ENCODE measurements at regions not wholly inside any gene's neighbourhood (a gene's known extent, or its start where the extent isn't known, plus 50 kb on each side); places are given as distances from the start of the nearest gene placed in this dataset.
"Not testable (repeated sequence)": the region's sequence is repeated elsewhere in the genome, so short reads cannot be mapped to it uniquely, and the experiment has no call there.

GRCh38 chr6:56877922-56878321, 77.0 kb upstream of the BEND6 start:
- no peaks in the 10 kb centered on the region for H4K20me1 ChIP-seq (ENCODE audit: insufficient read depth, poor library complexity, severe bottlenecking)
- no peak overlapping the region for H3K4me2 ChIP-seq
- no peaks in the 10 kb centered on the region for H3K4me1 ChIP-seq (ENCODE audit: insufficient read depth)
- TF ChIP-seq EZH2phosphoT487 (IDR thresholded peaks at IDR 0.05; ENCODE audit: low read depth, severe bottlenecking, unreplicated experiment) = no peak
- no peak for TF ChIP-seq CTCF (IDR thresholded peaks at IDR 0.05; ENCODE audit: poor library complexity)
- no peak for TF ChIP-seq EZH2 (IDR thresholded peaks at IDR 0.05; ENCODE audit: borderline replicate concordance)
- WGBS (ENCODE audit: low lambda C conversion rate, missing lambda C conversion rate) = 85% methylated on average over 2 of the region's 2 CpGs
- H3K36me3 ChIP-seq (replicated peaks; ENCODE audit: insufficient read depth, low read depth) = no peaks in the 10 kb centered on the region
- H3K9me3 ChIP-seq (ENCODE audit: low read depth) = no peaks in the 10 kb centered on the region
- DNase-seq (ENCODE audit: low spot score) = no peak
- no peaks in the 10 kb centered on the region for H3K27me3 ChIP-seq
- H2AFZ ChIP-seq = no peak overlapping the region
- no peaks in the 10 kb centered on the region for H3K79me2 ChIP-seq
- H3K9me2 ChIP-seq (replicated peaks; ENCODE audit: insufficient read depth) = no peaks in the 10 kb centered on the region
- no peak overlapping the region for H3K4me3 ChIP-seq
- no peak overlapping the region for H3K27ac ChIP-seq

GRCh38 chr6:56875961-56876360, 78.9 kb upstream of the BEND6 start:
- H3K4me3 ChIP-seq = no peak overlapping the region
- peak overlapping the region; percentile 68 for H3K27ac ChIP-seq
- H3K9me2 ChIP-seq (replicated peaks; ENCODE audit: insufficient read depth) = no peaks in the 10 kb centered on the region
- H3K9me3 ChIP-seq (ENCODE audit: low read depth) = no peaks in the 10 kb centered on the region
- no peak overlapping the region for H3K4me2 ChIP-seq
- H3K36me3 ChIP-seq (replicated peaks; ENCODE audit: insufficient read depth, low read depth) = no peaks in the 10 kb centered on the region
- H2AFZ ChIP-seq = no peak overlapping the region
- H4K20me1 ChIP-seq (ENCODE audit: insufficient read depth, poor library complexity, severe bottlenecking) = no peaks in the 10 kb centered on the region
- H3K27me3 ChIP-seq = no peaks in the 10 kb centered on the region
- WGBS (ENCODE audit: low lambda C conversion rate, missing lambda C conversion rate) = 88% methylated on average over 5 of the region's 5 CpGs
- no peaks in the 10 kb centered on the region for H3K4me1 ChIP-seq (ENCODE audit: insufficient read depth)
- TF ChIP-seq EZH2 (IDR thresholded peaks at IDR 0.05; ENCODE audit: borderline replicate concordance) (no peak), CTCF (IDR thresholded peaks at IDR 0.05; ENCODE audit: poor library complexity) (no peak), EZH2phosphoT487 (IDR thresholded peaks at IDR 0.05; ENCODE audit: low read depth, severe bottlenecking, unreplicated experiment) (no peak)
- no peaks in the 10 kb centered on the region for H3K79me2 ChIP-seq
- DNase-seq (ENCODE audit: low spot score) = peak; percentile 65

- no peak for DNase-seq (ENCODE audit: low spot score)
- Histone ChIP-seq H3K36me3 (replicated peaks; ENCODE audit: insufficient read depth, low read depth) (no peaks in the 10 kb centered on the region), H3K9me3 (ENCODE audit: low read depth) (no peaks in the 10 kb centered on the region), H3K27me3 (no peaks in the 10 kb centered on the region), H3K4me3 (no peak overlapping the region), H3K27ac (peak overlapping the region; percentile 49), H3K4me2 (no peak overlapping the region), H3K79me2 (no peaks in the 10 kb centered on the region), H2AFZ (no peak overlapping the region), H3K4me1 (ENCODE audit: insufficient read depth) (no peaks in the 10 kb centered on the region), H3K9me2 (replicated peaks; ENCODE audit: insufficient read depth) (no peaks in the 10 kb centered on the region), H4K20me1 (ENCODE audit: insufficient read depth, poor library complexity, severe bottlenecking) (no peaks in the 10 kb centered on the region)
- TF ChIP-seq EZH2phosphoT487 (IDR thresholded peaks at IDR 0.05; ENCODE audit: low read depth, severe bottlenecking, unreplicated experiment) (no peak), CTCF (IDR thresholded peaks at IDR 0.05; ENCODE audit: poor library complexity) (no peak), EZH2 (IDR thresholded peaks at IDR 0.05; ENCODE audit: borderline replicate concordance) (no peak)
- 89% methylated on average over 1 of the region's 1 CpG for WGBS (ENCODE audit: low lambda C conversion rate, missing lambda C conversion rate)
Observed at GRCh38 chr6:56875523-56875922, 79.4 kb upstream of the BEND6 start.

- Histone ChIP-seq H2AFZ (no peak overlapping the region), H3K27ac (no peak overlapping the region), H3K4me3 (no peak overlapping the region), H4K20me1 (ENCODE audit: insufficient read depth, poor library complexity, severe bottlenecking) (no peaks in the 10 kb centered on the region), H3K27me3 (no peaks in the 10 kb centered on the region), H3K79me2 (no peaks in the 10 kb centered on the region), H3K9me3 (ENCODE audit: low read depth) (no peaks in the 10 kb centered on the region), H3K36me3 (replicated peaks; ENCODE audit: insufficient read depth, low read depth) (no peaks in the 10 kb centered on the region), H3K9me2 (replicated peaks; ENCODE audit: insufficient read depth) (no peaks in the 10 kb centered on the region), H3K4me1 (ENCODE audit: insufficient read depth) (no peaks in the 10 kb centered on the region), H3K4me2 (no peak overlapping the region)
- no peak for TF ChIP-seq CTCF (IDR thresholded peaks at IDR 0.05; ENCODE audit: poor library complexity)
- no peak for TF ChIP-seq EZH2phosphoT487 (IDR thresholded peaks at IDR 0.05; ENCODE audit: low read depth, severe bottlenecking, unreplicated experiment)
- no peak for TF ChIP-seq EZH2 (IDR thresholded peaks at IDR 0.05; ENCODE audit: borderline replicate concordance)
- 96% methylated on average over 3 of the region's 3 CpGs for WGBS (ENCODE audit: low lambda C conversion rate, missing lambda C conversion rate)
- DNase-seq (ENCODE audit: low spot score) = no peak
Observed at GRCh38 chr6:56874328-56874727, 80.6 kb upstream of the BEND6 start.

- H4K20me1 ChIP-seq (ENCODE audit: insufficient read depth, poor library complexity, severe bottlenecking); H3K4me3 ChIP-seq; H3K79me2 ChIP-seq; H3K36me3 ChIP-seq (replicated peaks; ENCODE audit: insufficient read depth, low read depth); H3K27me3 ChIP-seq; H3K9me2 ChIP-seq (replicated peaks; ENCODE audit: insufficient read depth); H3K4me2 ChIP-seq; H3K9me3 ChIP-seq (ENCODE audit: low read depth); H2AFZ ChIP-seq; DNase-seq (ENCODE audit: low spot score); H3K4me1 ChIP-seq (ENCODE audit: insufficient read depth); H3K27ac ChIP-seq: not testable (repeated sequence)
- WGBS (ENCODE audit: low lambda C conversion rate, missing lambda C conversion rate) = 78% methylated on average over 5 of the region's 5 CpGs
Observed at GRCh38 chr6:56870053-56870452, 84.9 kb upstream of the BEND6 start.
